ENCODE measurements at regions not wholly inside any gene's neighbourhood (a gene's known extent, or its start where the extent isn't known, plus 50 kb on each side); places are given as distances from the start of the nearest gene placed in this dataset.
A peak's percentile ranks its signal among the peaks of the same experiment; 100 is the strongest.

- peaks cover 0 to 7% (median 5%) of the 10 kb centered on the region in 3 experiments for H3K9me3 ChIP-seq (ENCODE audit: control insufficient read depth in 2 of 3, low read length in 3 of 3)
- no peaks in the 10 kb centered on the region for H3K4me1 ChIP-seq (ENCODE audit: control insufficient read depth in 2 of 2, insufficient read depth in 2 of 2, low read length in 2 of 2)
- peaks cover 0 to 30% (median 6%) of the 10 kb centered on the region in 11 donors for H3K9me3 Mint-ChIP-seq
- no peak overlapping the region for H3K4me3 ChIP-seq (ENCODE audit: low read length)
- ChIA-PET POLR2A (interaction anchor here (1.0 to 6.0 kb wide), 7 partner anchors 10 to 107 kb away, joined by 3 to 89 read pairs (median 14); partner anchors contain the start of gene TMEM106A), CTCF (interaction anchor here (1.0 to 1.7 kb wide), 2 partner anchors 15 to 23 kb away, joined by 3 to 8 read pairs; no protein-coding TSS in a partner anchor)
- H3K36me3 Mint-ChIP-seq, result peaks cover 0 to 18% (median 0%) of the 10 kb centered on the region in 5 donors
- H3K36me3 ChIP-seq (ENCODE audit: control insufficient read depth in 2 of 3, insufficient read depth in 3 of 3, low read length in 3 of 3), result no peaks in the 10 kb centered on the region
- DNase-seq, result peak in 2 of 9 donors; percentile 13 to 36
- H3K27me3 ChIP-seq (ENCODE audit: control insufficient read depth in 2 of 2, insufficient read depth in 2 of 2, low read length in 2 of 2), result no peaks in the 10 kb centered on the region
- H3K27ac Mint-ChIP-seq, result peak overlapping the region in 7 of 9 donors; percentile 38 to 79 (median 63)
- peak overlapping the region in 5 of 10 donors; percentile 16 to 42 (median 25) for H3K4me3 Mint-ChIP-seq
- H3K4me1 Mint-ChIP-seq, result peaks cover 5 to 11% (median 7%) of the 10 kb centered on the region in 7 donors
- no peak overlapping the region for H3K27ac ChIP-seq (ENCODE audit: low read depth, low read length)
- ATAC-seq, result no peak
- no peaks in the 10 kb centered on the region for H3K27me3 Mint-ChIP-seq
- intact Hi-C loops (cut with micrococcal nuclease), result no loop called here
Measured at GRCh38 chr17:43316522-43317142, 82.2 kb upstream of the ARL4D start.

- intact Hi-C loops (cut with micrococcal nuclease), result loop anchor here (1.0 to 2.0 kb wide), 8 partner anchors 44 to 167 kb away; partner anchors contain the start of genes TMEM106A (in 2 of the 2), DHX8 (in 1 of the 2) and NBR1 (in 1 of the 2)
- H3K4me3 Mint-ChIP-seq, result no peak overlapping the region
- Histone ChIP-seq H3K27me3 (ENCODE audit: control insufficient read depth in 2 of 2, insufficient read depth in 2 of 2, low read length in 2 of 2) (no peaks in the 10 kb centered on the region), H3K27ac (ENCODE audit: low read depth, low read length) (no peak overlapping the region), H3K9me3 (ENCODE audit: control insufficient read depth in 2 of 3, low read length in 3 of 3) (peaks cover 0 to 7% (median 5%) of the 10 kb centered on the region in 3 experiments), H3K36me3 (ENCODE audit: control insufficient read depth in 2 of 3, insufficient read depth in 3 of 3, low read length in 3 of 3) (no peaks in the 10 kb centered on the region), H3K4me1 (ENCODE audit: control insufficient read depth in 2 of 2, insufficient read depth in 2 of 2, low read length in 2 of 2) (no peaks in the 10 kb centered on the region), H3K4me3 (ENCODE audit: low read length) (no peak overlapping the region)
- ChIA-PET POLR2A (interaction anchor here (0.8 to 6.0 kb wide), 23 partner anchors 9 to 318 kb away, joined by 3 to 89 read pairs (median 7); partner anchors contain the start of genes DHX8, IFI35, NBR1 and RPL27), CTCF (interaction anchor here (1.0 to 1.7 kb wide), 7 partner anchors 16 to 168 kb away, joined by 3 to 8 read pairs (median 3); partner anchors contain the start of genes DHX8 and TMEM106A)
- no peak overlapping the region for H3K27ac Mint-ChIP-seq
- H3K4me1 Mint-ChIP-seq, result peaks cover 5 to 11% (median 7%) of the 10 kb centered on the region in 7 donors
- peaks cover 0 to 30% (median 6%) of the 10 kb centered on the region in 11 donors for H3K9me3 Mint-ChIP-seq
- ATAC-seq, result no peak
- no peaks in the 10 kb centered on the region for H3K27me3 Mint-ChIP-seq
- H3K36me3 Mint-ChIP-seq, result peaks cover 0 to 18% (median 0%) of the 10 kb centered on the region in 5 donors
- no peak for DNase-seq
Measured at GRCh38 chr17:43315858-43316521, 82.2 kb upstream of the RNU2-1 start.

- Histone ChIP-seq H3K4me1 (ENCODE audit: control insufficient read depth in 2 of 2, insufficient read depth in 2 of 2, low read length in 2 of 2) (no peaks in the 10 kb centered on the region), H3K9me3 (ENCODE audit: control insufficient read depth in 2 of 3, low read length in 3 of 3) (peaks cover 0 to 7% (median 5%) of the 10 kb centered on the region in 3 experiments), H3K27ac (ENCODE audit: low read depth, low read length) (no peak overlapping the region), H3K4me3 (ENCODE audit: low read length) (no peak overlapping the region), H3K36me3 (ENCODE audit: control insufficient read depth in 2 of 3, insufficient read depth in 3 of 3, low read length in 3 of 3) (no peaks in the 10 kb centered on the region), H3K27me3 (ENCODE audit: control insufficient read depth in 2 of 2, insufficient read depth in 2 of 2, low read length in 2 of 2) (no peaks in the 10 kb centered on the region)
- ATAC-seq (no peak), DNase-seq (no peak)
- Mint-ChIP-seq H3K4me3 (no peak overlapping the region), H3K27ac (no peak overlapping the region), H3K36me3 (peaks cover 0 to 18% (median 0%) of the 10 kb centered on the region in 5 donors), H3K4me1 (peaks cover 5 to 11% (median 7%) of the 10 kb centered on the region in 7 donors), H3K27me3 (no peaks in the 10 kb centered on the region), H3K9me3 (peaks cover 0 to 30% (median 6%) of the 10 kb centered on the region in 11 donors)
- POLR2A ChIA-PET, result interaction anchor here (0.8 to 6.0 kb wide), 22 partner anchors 9 to 317 kb away, joined by 3 to 89 read pairs (median 7); partner anchors contain the start of genes DHX8, IFI35, NBR1 and RPL27
- intact Hi-C loops (cut with micrococcal nuclease), result loop anchor here (1.0 to 2.0 kb wide), 8 partner anchors 45 to 168 kb away; partner anchors contain the start of genes TMEM106A (in 2 of the 2), DHX8 (in 1 of the 2) and NBR1 (in 1 of the 2)
- CTCF ChIA-PET, result interaction anchor here (1.0 to 1.7 kb wide), 6 partner anchors 20 to 169 kb away, joined by 3 to 8 read pairs (median 4); partner anchors contain the start of genes DHX8 and TMEM106A
Measured at GRCh38 chr17:43315369-43315768, 81.6 kb upstream of the RNU2-1 start.

GRCh38 chr17:43314611-43315011 is 80.8 kb upstream of the RNU2-1 start:
- H3K27ac ChIP-seq (ENCODE audit: low read depth, low read length), result no peak overlapping the region
- no peaks in the 10 kb centered on the region for H3K27me3 Mint-ChIP-seq
- peaks cover 0 to 22% (median 5%) of the 10 kb centered on the region in 11 donors for H3K9me3 Mint-ChIP-seq
- peaks cover 0 to 17% (median 0%) of the 10 kb centered on the region in 5 donors for H3K36me3 Mint-ChIP-seq
- H3K27me3 ChIP-seq (ENCODE audit: control insufficient read depth in 2 of 2, insufficient read depth in 2 of 2, low read length in 2 of 2), result no peaks in the 10 kb centered on the region
- peaks cover 0 to 4% (median 4%) of the 10 kb centered on the region in 3 experiments for H3K9me3 ChIP-seq (ENCODE audit: control insufficient read depth in 2 of 3, low read length in 3 of 3)
- ATAC-seq, result no peak
- ChIA-PET POLR2A (interaction anchor here (0.7 to 6.0 kb wide), 16 partner anchors 20 to 1449 kb away, joined by 3 to 89 read pairs (median 7); partner anchors contain the start of genes IFI35, NBR1, RPL27 and TMEM106A), CTCF (interaction anchor here (1.0 to 1.5 kb wide), 3 partner anchors 21 to 143 kb away, joined by 3 to 4 read pairs (median 3); partner anchors contain the start of gene TMEM106A)
- H3K27ac Mint-ChIP-seq, result peak overlapping the region in 1 of 9 donors; percentile 67
- H3K36me3 ChIP-seq (ENCODE audit: control insufficient read depth in 2 of 3, insufficient read depth in 3 of 3, low read length in 3 of 3), result no peaks in the 10 kb centered on the region
- H3K4me1 Mint-ChIP-seq, result peaks cover 5 to 11% (median 7%) of the 10 kb centered on the region in 7 donors
- H3K4me1 ChIP-seq (ENCODE audit: control insufficient read depth in 2 of 2, insufficient read depth in 2 of 2, low read length in 2 of 2), result no peaks in the 10 kb centered on the region
- H3K4me3 ChIP-seq (ENCODE audit: low read length), result no peak overlapping the region
- DNase-seq, result peak in 1 of 9 donors; percentile 23
- intact Hi-C loops (cut with micrococcal nuclease), result loop anchor here (1.0 to 2.0 kb wide), 8 partner anchors 46 to 169 kb away; partner anchors contain the start of genes TMEM106A (in 2 of the 2), DHX8 (in 1 of the 2) and NBR1 (in 1 of the 2)
- peak overlapping the region in 2 of 10 donors; percentile 58 to 59 for H3K4me3 Mint-ChIP-seq

- CTCF ChIA-PET, result interaction anchor here (4.5 kb wide), 1 partner anchor 22 kb away, joined by 36 read pairs; no protein-coding TSS in a partner anchor
- POLR2A ChIA-PET, result no interaction called here
Measured at GRCh38 chr17:43312011-43312410, 78.2 kb upstream of the RNU2-1 start.

More at GRCh38 chr17:43312011-43312410, 78.2 kb upstream of the RNU2-1 start:
- Mint-ChIP-seq H3K4me1 (peaks cover 0 to 6% (median 0%) of the 10 kb centered on the region in 7 donors), H3K4me3 (no peak overlapping the region), H3K27ac (peak overlapping the region in 3 of 9 donors; percentile 15 to 47 (median 19)), H3K36me3 (peaks cover 0 to 1% (median 0%) of the 10 kb centered on the region in 5 donors), H3K9me3 (peaks cover 0 to 8% (median 0%) of the 10 kb centered on the region in 11 donors), H3K27me3 (no peaks in the 10 kb centered on the region)
- DNase-seq (peak in 1 of 9 donors; percentile 20), ATAC-seq (no peak)
- no peaks in the 10 kb centered on the region for H3K27me3 ChIP-seq (ENCODE audit: control insufficient read depth in 2 of 2, insufficient read depth in 2 of 2, low read length in 2 of 2)
- H3K4me1 ChIP-seq (ENCODE audit: control insufficient read depth in 2 of 2, insufficient read depth in 2 of 2, low read length in 2 of 2), result no peaks in the 10 kb centered on the region
- intact Hi-C loops (cut with micrococcal nuclease), result no loop called here
- H3K9me3 ChIP-seq (ENCODE audit: control insufficient read depth in 2 of 3, low read length in 3 of 3), result no peaks in the 10 kb centered on the region
- no peak overlapping the region for H3K4me3 ChIP-seq (ENCODE audit: low read length)
- no peaks in the 10 kb centered on the region for H3K36me3 ChIP-seq (ENCODE audit: control insufficient read depth in 2 of 3, insufficient read depth in 3 of 3, low read length in 3 of 3)
- no peak overlapping the region for H3K27ac ChIP-seq (ENCODE audit: low read depth, low read length)
